Fibroblast of lung (primary cell): ENCODE measurements at regions not wholly inside any gene's neighbourhood (a gene's known extent, or its start where the extent isn't known, plus 50 kb on each side); places are given as distances from the start of the nearest gene placed in this dataset.

ENCODE experiments used
- DNase-seq, 2 donors: peaks; one replicate each; pipeline versions ENCODE4 v3.0.0 to v3.0.0-alpha.2; 2010; ENCODE audit warnings: low read depth in 2 of 2
- H2AFZ ChIP-seq: 2 replicates; pipeline ENCODE4 v1.5.1; 2012; ENCODE audit warnings: low read length, control low read depth, inconsistent platforms
- H3K27ac ChIP-seq: 2 replicates; pipeline ENCODE4 v1.5.1; 2011; ENCODE audit warnings: low read length, control low read depth; ENCODE audit not compliant: insufficient read depth
- H3K27me3 ChIP-seq: 2 replicates; pipeline ENCODE4 v1.5.1; 2011; ENCODE audit warnings: mild to moderate bottlenecking, low read length; ENCODE audit not compliant: control insufficient read depth, insufficient read depth
- H3K36me3 ChIP-seq: 2 replicates; pipeline ENCODE4 v1.5.1; 2011; ENCODE audit warnings: low read length; ENCODE audit not compliant: control insufficient read depth, insufficient read depth
- H3K4me1 ChIP-seq: 2 replicates; pipeline ENCODE4 v1.5.1; 2011; ENCODE audit warnings: low read length; ENCODE audit not compliant: control insufficient read depth, insufficient read depth; ENCODE audit errors: extremely low read depth
- H3K4me2 ChIP-seq: 2 replicates; pipeline ENCODE4 v1.5.1; 2011; ENCODE audit warnings: low read length, control low read depth; ENCODE audit not compliant: insufficient read depth; ENCODE audit errors: extremely low read depth
- H3K4me3 ChIP-seq, 4 experiments: fragments of 200-600 bp in 1 of 4; sonication (generic) in 1 of 4; replicated peaks in 1 of 4; 2 replicates each; pipeline ENCODE4 v1.5.1; 2011 to 2016; ENCODE audit warnings: low read length in 4 of 4, low read depth in 3 of 4, mild to moderate bottlenecking in 3 of 4, control low read depth in 2 of 4, inconsistent platforms in 1 of 4, mixed read lengths in 1 of 4; ENCODE audit not compliant: insufficient read depth in 1 of 4; ENCODE audit errors: control extremely low read depth in 1 of 4
- H3K79me2 ChIP-seq: 2 replicates; pipeline ENCODE4 v1.5.1; 2012; ENCODE audit warnings: mild to moderate bottlenecking, low read length, inconsistent platforms; ENCODE audit not compliant: control insufficient read depth, insufficient read depth
- H3K9ac ChIP-seq: 2 replicates; pipeline ENCODE4 v1.5.1; 2011; ENCODE audit warnings: mild to moderate bottlenecking, low read length, control low read depth; ENCODE audit not compliant: insufficient read depth
- H3K9me3 ChIP-seq: 2 replicates; pipeline ENCODE4 v1.5.1; 2012; ENCODE audit warnings: low read depth, low read length; ENCODE audit not compliant: control insufficient read depth, insufficient read depth
- H4K20me1 ChIP-seq: 2 replicates; pipeline ENCODE4 v1.5.1; 2011; ENCODE audit warnings: low read length; ENCODE audit not compliant: control insufficient read depth, insufficient read depth; ENCODE audit errors: extremely low read depth
- CTCF ChIP-seq, 2 donors: IDR thresholded peaks in 1 of 2; conservative IDR thresholded peaks in 1 of 2; 1 replicate in 1 of 2; 2 replicates in 1 of 2; pipeline ENCODE4 v1.5.1; 2011 to 2012; ENCODE audit warnings: low read length in 2 of 2, control low read depth in 1 of 2, inconsistent platforms in 1 of 2, low read depth in 1 of 2, mild to moderate bottlenecking in 1 of 2
- EZH2 ChIP-seq: IDR thresholded peaks from 2 replicates; pipeline ENCODE4 v1.5.1; 2012; ENCODE audit warnings: low read length, control low read depth, mild to moderate bottlenecking; ENCODE audit errors: missing control alignments

- Histone ChIP-seq H2AFZ (no peak overlapping the region), H3K36me3 (no peaks in the 10 kb centered on the region), H3K27ac (no peak overlapping the region), H3K9ac (no peak overlapping the region), H3K9me3 (no peaks in the 10 kb centered on the region), H3K79me2 (no peaks in the 10 kb centered on the region), H3K4me1 (no peaks in the 10 kb centered on the region), H3K4me2 (no peak overlapping the region), H3K27me3 (no peaks in the 10 kb centered on the region), H4K20me1 (no peaks in the 10 kb centered on the region), H3K4me3 (no peak overlapping the region)
- no peak for DNase-seq
- TF ChIP-seq EZH2 (no peak), CTCF (conservative IDR thresholded peaks at IDR 0.05 in 1 of 2, IDR thresholded peaks at IDR 0.05 in 1 of 2; ENCODE audit: low read depth in 1 of 2, low read length in 2 of 2) (no peak)
Observed at GRCh38 chr6:45784250-45784649, 231.4 kb downstream of the CLIC5 start.

GRCh38 chr6:45783716-45784115, 231.9 kb downstream of the CLIC5 start:
- Histone ChIP-seq H3K9ac (no peak overlapping the region), H4K20me1 (no peaks in the 10 kb centered on the region), H3K4me3 (no peak overlapping the region), H3K79me2 (no peaks in the 10 kb centered on the region), H3K4me2 (no peak overlapping the region), H3K27ac (no peak overlapping the region), H3K27me3 (no peaks in the 10 kb centered on the region), H3K9me3 (no peaks in the 10 kb centered on the region), H2AFZ (no peak overlapping the region), H3K4me1 (no peaks in the 10 kb centered on the region), H3K36me3 (no peaks in the 10 kb centered on the region)
- no peak for TF ChIP-seq EZH2
- no peak for TF ChIP-seq CTCF (conservative IDR thresholded peaks at IDR 0.05 in 1 of 2, IDR thresholded peaks at IDR 0.05 in 1 of 2; ENCODE audit: low read depth in 1 of 2, low read length in 2 of 2)
- no peak for DNase-seq

GRCh38 chr6:45781890-45782289, 233.8 kb downstream of the CLIC5 start:
- DNase-seq: no peak

More at GRCh38 chr6:45781890-45782289, 233.8 kb downstream of the CLIC5 start:
- H3K4me3 ChIP-seq: no peak overlapping the region
- no peak overlapping the region for H3K27ac ChIP-seq
- H3K79me2 ChIP-seq: no peaks in the 10 kb centered on the region
- no peaks in the 10 kb centered on the region for H3K27me3 ChIP-seq
- no peaks in the 10 kb centered on the region for H3K4me1 ChIP-seq
- H4K20me1 ChIP-seq: no peaks in the 10 kb centered on the region
- no peak overlapping the region for H3K9ac ChIP-seq
- no peak overlapping the region for H3K4me2 ChIP-seq
- no peak overlapping the region for H2AFZ ChIP-seq
- no peaks in the 10 kb centered on the region for H3K9me3 ChIP-seq
- TF ChIP-seq EZH2: no peak
- H3K36me3 ChIP-seq: no peaks in the 10 kb centered on the region
